ENCODE measurements at regions not wholly inside any gene's neighbourhood (a gene's known extent, or its start where the extent isn't known, plus 50 kb on each side); places are given as distances from the start of the nearest gene placed in this dataset.

DNA sequence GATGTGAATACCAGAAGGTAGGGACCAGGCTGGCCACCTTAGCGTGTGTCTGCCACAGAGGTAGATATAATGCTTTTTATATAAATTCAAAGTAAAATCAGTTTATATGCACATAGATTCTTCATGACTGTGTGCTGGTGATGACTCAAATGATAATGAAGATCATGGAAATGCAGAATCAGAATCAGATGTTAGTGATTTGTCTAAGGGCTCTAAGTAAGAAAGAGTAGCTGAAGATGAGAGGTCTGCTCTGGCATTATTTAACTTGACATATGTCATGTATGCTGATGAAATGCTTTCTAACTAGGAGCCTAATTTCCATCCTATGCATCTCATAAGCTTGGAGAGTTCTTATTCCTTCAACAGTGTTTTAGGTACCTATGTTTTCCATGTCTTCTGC lies 50.3 kb upstream of the DPH6 start:
- DNase-seq, result no peak

DNA sequence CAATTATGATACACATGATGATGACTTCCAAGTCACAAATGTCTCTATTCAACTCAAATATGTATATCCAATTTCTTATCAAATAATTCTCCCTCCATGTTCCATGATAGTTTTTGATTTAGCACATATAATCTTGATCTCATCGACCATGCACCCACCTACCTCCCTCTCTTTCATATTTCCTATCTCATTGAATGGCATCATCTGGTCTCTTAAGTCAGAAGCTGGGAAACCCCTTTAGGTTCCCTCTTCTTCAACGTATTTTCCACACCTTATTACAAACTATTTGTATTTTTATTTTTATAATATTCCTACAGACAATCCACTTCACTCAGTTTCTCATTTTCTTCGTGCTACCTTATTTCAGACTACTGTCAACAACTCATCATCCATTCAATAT lies 56.9 kb upstream of the DPH6 start:
- DNase-seq, result no peak

DNA sequence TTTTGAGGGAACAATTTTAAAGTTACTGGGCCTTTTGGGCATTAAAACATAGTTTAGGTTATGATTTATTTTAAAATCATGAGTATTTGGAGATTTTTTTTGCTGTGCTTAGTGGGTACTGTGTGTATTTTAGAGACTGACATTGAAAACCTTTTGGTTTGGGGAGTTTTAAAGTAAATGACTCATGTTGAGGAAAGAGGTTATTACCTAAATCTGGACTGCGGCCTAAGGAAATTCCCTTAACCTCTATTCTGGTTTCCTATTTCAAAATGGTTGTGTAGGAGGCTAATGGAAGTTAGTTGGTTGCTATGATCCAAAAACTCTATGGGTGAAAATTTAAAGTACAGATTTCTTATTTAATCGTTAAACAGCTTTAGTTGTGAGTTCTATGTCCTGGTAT lies 57.3 kb upstream of the DPH6 start:
- no peak for DNase-seq

DNA sequence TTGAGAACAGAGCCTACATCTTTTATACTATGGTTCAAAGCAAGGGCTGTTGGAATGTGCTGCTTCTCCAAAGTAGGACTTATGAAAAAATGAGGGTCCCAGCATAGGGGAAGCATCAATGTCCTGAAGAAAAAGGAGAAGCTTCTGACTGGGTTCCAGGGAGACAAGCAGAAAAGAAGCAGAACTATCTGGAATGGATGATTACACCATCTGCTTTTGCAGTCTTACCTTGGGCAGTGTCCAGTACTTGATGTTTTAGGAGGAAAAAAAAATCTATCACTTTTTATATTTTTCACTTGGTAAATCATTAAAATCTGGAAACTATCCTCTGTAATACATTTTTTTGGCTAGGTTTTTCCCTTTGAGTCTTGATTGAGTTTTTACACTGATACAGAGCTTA lies 57.9 kb upstream of the DPH6 start:
- no peak for DNase-seq

DNA sequence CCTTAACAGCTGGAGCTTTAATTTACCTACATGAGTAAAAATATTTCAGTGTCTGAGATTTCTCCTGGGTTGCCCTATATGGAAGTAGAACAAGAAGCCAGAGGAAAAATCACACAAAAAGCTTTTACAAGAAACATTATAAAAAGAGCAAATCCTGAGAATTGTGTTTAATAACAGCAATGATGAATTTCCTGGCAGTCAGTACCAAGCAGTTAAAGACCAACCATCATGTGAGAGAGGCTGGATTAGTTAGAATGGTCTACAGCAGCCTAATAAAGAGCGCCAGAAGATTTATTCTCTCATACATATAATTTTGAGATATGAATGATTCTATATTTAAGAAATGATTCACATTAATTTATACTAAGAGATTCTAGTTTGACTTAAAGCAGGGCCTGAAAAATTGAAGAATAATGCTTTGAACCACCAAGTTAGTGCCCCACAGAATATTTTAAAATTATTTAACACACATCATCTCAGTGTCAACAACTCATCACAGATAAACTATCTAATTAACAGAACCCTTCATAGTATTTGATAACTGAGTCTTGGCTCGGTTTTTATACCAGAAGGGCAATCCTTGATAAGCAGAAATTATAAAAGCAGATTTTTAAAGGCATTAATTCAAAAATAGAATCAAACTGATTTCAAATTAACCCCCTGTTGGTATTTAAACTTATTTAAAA lies 59.9 kb upstream of the DPH6 start:
- DNase-seq, result no peak

DNA sequence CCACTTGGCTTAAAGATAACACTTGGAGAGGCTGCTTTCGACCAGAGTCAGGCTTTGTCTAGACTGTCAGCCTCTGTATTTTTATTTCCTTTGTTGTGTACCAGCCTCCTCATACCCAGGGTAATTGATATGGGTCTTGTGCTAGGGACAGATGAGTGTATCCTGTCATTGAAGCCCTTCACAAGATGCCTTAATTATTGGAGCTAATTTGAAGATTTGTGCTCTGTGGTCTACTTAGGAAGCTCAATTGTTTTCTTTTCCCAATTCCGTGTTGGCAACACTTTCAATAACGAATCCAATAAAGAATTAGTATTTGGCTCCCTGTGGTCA lies 60.5 kb upstream of the DPH6 start:
- DNase-seq, result no peak

DNA sequence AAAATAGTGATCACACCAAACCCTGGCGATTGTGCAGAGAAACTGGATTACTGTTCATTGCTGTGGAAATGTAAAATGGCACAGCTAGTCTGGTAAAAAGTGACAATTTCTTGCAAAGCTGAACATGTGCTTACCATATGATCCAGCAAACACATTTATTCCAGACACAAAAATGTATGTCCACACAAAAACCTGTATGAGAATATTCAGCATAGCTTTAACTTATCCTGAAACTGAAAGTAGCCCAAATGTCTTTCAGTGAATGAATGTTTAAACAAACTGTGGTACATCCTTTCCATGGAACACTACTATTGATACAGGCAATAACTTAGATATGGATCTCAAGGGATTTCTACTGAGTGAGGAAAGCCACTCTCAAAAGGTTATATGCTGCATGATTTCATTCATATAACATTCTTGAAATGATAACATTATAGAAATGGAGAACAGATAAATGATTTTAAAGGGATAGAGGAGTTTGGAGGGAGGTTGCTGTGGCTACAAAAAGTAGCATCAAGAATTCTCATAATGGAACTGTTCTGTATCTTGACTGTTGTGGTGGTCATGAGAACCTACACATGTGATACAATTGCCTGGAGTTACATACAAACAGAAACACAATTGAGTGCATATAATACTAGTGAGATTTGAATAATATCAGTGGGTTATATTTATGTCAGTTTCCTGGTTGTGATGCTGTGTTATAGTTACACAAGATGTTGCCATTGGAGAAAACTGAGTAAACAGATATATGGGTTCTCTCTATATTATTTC lies 70.7 kb upstream of the DPH6 start:
- no peak for DNase-seq

DNA sequence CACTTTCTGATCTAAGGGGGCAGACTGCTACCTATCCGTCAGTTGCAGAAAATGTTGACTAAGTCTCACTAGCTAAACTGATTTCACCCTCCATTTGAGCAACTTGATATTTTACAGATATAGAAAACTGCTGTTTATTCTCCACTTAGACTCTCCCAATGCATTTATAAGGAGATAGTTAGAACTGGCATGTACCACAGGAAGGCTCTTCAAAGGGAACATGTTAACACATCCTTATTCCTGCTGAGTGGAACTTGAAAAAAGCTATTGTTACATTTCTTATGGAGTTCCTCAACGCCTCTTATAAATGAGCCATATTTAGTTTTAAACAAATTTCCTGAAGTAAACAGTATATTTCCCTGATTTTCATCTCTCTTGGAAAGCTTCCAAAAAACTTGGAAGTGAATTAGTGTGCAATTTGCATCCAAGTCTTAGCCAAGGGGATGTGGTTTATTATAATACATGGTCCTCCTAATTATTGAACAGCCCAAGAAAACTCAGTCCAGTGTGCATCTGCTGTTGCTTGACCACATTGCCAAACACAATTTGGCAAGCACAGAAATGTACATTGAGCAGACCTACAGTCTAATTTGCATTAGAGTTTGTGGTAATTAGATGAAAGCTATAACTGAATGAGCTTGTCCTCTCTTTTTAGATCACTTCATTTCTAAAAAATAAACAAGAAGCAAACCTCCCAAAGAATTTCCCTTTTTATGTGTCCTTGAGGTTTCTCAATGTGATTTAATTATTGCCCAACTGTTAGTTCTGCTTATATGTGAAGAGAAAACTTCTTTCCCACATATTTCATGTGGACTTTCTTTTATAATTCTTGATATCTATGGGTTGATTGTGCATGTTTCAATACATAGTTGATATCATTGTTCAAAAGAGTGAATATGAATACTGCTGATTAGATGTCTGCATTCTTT lies 72.6 kb upstream of the DPH6 start:
- DNase-seq, result no peak

DNA sequence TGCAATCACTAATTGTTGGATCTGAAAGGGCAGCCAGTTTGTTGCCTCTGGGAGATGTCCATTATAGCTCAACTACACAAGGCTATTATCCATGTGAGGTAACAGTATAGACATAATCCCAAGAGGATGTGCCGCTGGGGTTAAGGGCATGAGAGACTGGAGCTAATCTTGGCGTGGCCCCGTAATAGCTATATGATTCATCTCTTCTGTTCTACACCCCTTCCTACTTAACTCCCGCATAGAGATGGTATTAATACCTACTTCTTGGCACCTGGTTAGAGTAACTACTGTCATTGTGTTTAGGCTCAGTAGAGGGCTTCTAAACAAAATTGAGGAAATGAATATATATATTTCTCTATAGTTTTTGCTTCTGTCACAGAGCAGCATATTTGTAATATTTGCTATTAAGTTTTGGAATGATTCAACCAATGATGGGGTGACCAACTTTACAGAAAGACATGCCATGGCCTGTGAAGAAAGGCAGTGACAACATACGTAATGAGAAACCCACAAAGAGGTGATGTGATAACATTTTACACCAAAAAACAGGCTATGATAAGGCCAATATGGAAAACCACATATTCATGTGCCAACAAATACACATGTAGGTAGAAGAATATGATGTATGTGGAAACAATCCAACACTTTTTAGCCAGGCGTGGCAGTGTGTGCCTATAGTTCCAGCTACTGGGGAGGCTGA lies 76.8 kb upstream of the DPH6 start:
- DNase-seq, result no peak

DNA sequence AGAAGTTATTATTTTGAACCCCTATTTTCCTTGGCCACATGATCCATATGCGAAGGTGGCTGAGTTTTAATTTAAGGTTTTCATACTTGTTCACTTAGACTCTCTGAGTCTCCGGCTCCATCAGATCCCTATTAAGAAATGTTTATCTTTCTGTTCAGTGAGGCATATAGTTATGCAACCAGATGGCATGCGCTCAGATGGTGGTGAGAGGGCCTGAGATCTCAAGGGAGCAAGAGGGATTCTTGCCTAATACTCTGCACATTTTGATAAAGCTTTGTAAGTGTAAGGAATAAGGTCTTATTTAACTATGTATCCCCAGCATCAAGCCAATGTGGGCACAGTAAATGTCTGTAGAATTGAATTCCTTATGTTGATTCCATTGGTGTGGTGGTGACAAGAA lies 78.9 kb upstream of the DPH6 start:
- DNase-seq, result no peak

DNA sequence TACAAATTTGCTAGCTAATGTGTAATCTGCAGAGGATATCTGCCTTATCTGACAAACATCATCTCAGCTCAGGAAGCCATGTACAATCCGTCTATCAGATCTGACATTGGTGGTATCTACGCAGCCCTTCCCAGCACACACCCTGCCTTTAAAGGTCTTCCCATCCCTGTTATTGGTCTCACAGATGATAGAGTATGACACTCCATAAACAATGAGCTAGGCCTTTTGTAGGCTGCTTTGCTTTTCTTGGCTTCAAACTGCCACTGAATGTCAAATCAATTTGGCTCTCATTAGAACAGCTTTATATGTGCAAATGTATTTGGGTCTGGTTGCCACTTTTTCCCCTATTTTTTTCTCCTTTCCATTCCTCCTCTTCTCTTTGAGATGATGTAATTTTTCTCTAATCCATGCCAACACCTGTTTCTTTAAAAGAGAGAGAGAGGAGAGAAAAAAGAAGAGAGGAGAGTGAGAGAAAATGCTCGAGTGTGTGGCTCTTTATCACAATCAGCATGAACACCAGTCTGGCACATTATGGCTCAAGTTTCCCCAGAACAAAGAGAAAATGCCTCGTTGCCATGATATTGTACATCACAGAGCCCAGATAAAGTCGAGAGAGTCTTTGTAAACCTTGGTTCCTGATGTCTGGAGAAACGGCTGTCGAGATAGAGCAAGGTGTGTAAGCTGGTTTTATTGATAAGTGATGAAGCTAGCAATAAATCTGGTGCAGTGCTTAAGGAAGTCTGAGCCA lies 80.8 kb upstream of the DPH6 start:
- no peak for DNase-seq

DNA sequence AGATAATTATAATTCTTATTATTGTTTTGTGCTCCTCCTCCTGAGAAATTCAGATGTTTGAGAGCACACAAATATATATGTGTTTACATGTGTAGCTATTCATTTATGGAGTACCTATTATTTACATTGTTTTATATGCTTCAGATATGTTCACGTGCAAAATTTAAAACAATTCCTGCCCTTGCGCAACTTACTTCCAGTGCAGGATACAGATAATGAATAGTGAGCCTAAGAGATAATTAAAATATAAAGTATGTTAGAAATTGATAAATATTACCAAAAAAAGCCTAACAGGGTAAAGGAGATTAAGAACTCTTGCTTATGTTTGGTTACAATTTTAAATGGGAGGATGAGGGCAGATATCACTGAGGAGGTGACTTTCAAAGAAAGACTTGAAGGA lies 81.7 kb upstream of the DPH6 start:
- DNase-seq, result no peak

DNA sequence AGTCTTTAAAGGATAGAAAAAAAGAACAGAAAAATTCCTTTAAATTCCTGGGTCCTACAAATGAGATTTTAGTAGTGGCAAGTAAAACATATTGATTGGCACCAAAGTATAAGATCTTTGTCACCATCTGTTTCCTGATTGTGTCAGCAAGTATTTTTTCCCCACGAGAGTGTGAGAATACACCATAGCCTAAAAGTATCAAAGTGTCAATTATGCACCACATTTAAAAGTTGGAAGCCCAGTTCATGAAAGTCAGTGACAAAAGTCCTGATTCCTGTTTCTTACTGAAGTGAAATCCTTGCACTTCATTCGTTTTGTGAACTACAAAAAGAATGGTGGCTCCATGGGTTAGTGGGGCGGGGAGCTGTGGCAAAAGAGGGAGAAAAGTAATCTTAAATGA lies 83.8 kb upstream of the DPH6 start:
- DNase-seq, result no peak

DNA sequence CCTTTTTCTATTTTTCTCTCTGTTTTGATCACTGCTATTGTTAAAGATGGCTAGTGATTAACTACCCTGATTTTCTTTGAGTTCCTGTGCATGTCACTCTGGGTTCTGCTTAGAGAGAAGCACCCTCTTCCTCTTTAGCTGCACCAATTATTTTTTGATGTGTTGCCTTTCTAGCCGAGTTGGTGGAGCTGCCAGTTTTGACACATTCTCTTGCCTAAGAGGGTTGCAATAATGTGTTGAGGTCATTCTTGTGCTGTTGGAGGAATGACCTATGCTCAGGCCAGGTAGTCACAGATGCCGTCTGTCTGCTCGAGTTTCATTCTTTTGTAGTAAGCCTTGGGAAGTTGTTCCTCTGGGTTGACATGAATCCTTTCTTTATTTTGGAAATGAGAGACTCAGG lies 84.6 kb upstream of the DPH6 start:
- DNase-seq, result no peak

DNA sequence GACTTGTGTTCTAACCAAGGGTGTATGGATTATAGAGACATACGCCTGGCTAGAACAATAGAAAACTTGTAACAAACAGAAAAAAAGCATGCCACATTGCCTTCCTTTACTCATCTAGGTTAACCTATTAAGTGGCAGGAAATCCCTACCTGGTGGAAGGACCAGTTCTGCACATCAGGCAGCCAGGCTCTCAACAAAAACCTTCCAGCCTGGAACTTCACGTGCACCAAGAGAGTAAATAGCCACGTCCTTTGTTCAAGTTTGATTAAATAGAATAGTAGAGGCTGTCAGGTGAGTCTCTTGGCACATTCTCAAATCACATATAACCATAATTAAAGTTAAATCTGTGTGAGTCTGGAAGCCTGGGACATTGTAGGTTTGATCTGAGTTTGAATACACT lies 85.0 kb upstream of the DPH6 start:
- no peak for DNase-seq

DNA sequence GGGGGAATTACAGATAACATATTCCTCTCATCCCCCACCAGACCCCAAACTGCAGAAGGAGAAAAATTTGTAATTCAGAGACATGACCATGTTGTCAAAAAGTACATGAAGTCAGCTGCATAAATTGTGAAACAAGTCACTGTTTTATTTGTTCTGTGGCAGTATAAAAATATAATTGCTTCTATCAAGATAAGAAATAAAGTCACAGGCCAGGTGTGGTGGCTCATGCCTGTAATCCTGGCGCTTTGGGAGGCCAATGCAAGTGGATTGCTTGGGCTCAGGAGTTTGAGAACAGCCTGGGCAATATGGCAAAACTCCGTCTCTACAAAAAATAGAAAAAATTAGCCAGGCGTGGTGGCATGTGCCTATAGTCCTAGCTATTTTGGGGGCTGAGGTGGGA lies 87.7 kb upstream of the DPH6 start:
- DNase-seq, result no peak

DNA sequence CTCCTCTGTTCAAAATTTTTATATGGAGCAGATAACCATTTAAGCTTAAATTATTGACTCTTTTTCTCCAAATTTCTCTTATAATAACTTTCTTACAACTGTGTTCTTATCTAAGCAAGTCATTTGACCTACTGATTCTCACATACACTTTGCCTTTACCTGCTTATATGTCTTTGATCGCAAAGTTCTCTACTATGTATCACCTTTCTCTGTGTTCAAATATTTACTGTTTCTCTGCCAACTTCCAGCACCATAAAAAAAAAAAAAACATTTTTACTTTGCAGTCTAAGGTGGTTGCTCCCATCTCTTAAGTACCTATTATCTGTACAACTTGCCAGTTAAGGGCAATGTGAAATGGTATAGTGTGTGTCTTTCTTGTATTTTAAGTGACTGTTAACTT lies 100.8 kb upstream of the DPH6 start:
- no peak for DNase-seq

DNA sequence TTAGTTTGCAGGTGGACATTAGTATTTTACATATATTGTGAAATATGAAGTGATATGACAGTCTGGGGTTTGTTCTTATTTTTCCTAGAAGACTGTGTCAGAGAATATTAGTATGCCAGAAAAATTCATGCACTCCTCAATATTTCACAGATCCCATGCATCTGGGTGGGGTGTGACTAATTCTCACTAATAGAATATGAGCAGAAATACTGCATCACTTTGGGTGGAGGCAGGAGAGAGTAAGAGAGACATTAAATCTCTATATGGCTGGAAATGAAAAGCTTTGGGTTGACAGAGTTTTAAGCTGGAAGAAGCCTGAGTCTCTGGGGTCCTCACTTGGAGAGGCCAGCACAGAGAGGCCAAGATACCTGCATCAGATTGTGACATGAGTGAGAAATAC lies 101.3 kb upstream of the DPH6 start:
- no peak for DNase-seq

DNA sequence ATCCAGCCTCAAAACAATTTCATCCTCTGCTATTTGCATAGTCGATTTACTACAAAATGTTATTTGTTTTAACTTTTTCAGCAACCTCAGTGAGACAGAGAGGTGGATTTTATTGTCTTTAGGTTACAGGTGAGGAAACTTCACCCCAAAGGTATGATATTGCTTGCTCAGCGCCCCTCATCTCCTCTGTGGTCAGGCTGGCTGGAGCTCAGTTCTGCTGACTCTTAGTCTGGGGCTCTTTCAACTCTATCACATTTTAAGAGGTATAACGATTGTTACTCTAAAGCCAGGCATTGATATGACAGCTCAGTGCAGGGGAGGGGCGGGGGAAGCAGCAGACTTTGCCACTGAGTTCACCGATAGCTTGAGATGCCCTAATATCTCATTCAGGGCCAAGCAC lies 103.0 kb upstream of the DPH6 start:
- no peak for DNase-seq

DNA sequence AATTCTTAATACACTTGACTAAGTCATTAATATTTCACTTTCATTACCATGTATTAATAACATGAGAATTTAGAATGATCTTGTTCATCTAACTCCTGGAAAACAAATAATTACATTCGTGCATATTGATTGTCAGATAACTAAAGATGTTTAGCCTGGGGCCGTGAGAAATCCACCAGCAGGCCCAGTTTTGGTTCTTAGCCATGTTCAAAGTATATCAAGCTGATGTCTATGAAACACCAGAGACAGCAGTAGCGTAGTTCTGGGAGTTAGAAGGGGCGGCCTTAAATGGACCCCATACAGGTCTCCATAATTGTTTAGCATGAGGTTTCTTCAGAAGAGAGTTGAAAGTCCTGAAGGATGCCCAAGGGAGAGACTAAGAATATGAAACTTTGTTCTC lies 103.6 kb upstream of the DPH6 start:
- DNase-seq, result no peak

DNA sequence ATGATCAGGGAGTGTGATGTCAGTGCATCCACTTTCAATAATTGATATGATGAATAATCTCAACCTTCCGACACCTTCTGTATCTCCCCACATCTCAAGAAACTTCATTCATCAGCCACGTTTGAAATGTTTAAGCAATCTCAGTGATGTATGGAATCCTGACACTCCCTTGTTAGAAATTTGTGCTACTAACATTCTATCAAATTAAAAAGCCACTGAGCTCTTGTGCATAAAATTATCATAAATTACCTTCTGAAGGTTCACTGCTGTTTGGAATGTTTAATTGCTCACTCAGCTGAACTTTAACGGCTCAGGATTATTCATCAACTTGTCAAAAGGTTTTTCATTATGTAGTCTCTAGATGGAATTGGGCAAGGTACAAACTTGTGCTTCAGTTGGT lies 108.4 kb upstream of the DPH6 start:
- no peak for DNase-seq

DNA sequence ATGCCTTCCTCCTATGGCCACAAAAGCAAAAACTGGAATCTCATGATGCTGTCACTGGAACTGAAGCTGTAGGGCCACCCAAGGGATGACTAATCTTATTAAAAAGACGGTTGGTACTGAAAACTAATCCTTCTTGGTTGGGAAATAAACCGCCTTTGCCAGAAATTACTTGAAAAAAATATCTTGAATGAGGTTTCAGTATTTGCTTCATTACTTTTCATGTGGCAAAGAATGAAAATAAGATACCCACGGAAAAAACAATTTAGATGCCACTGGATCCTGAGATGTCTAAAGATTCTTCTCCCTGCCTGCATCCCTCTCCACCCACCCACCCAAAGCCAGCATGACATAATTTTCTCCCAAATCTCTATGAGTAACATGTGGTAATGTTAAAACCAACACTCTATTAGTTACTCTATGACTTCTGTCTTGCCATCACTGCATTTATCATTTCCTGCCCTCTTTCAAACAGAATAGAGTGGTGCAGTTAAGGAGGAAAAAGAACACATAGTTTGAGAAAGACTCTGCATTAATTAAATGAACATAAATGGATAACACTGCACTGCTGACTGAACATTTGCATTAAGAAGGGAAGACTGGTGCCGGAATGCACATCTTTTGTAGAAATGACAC lies 111.8 kb upstream of the DPH6 start:
- DNase-seq, result no peak
